IPS DF 4.7 (cell line): ENCODE measurements at regions not wholly inside any gene's neighbourhood (a gene's known extent, or its start where the extent isn't known, plus 50 kb on each side); places are given as distances from the start of the nearest gene placed in this dataset.

Experiments
- DNase-seq: peaks from one replicate; pipeline ENCODE4 v3.0.0-alpha.2; 2013; ENCODE audit warnings: low spot score; ENCODE audit errors: extremely low read depth

- DNase-seq: no peak
Observed at GRCh38 chr13:62019858-62020257, 604.2 kb upstream of the PCDH20 start.

GRCh38 chr13:62014299-62014698 is 598.6 kb upstream of the PCDH20 start:
- no peak for DNase-seq

GRCh38 chr13:62003452-62003851 is 587.8 kb upstream of the PCDH20 start:
- DNase-seq: no peak

- DNase-seq: no peak
Observed at GRCh38 chr13:61994174-61994573, 578.5 kb upstream of the PCDH20 start.

GRCh38 chr13:61989978-61990377 is 574.3 kb upstream of the PCDH20 start:
- DNase-seq: no peak

- DNase-seq: no peak
Observed at GRCh38 chr13:61988810-61989209, 573.2 kb upstream of the PCDH20 start.

GRCh38 chr13:61975001-61975400 is 559.4 kb upstream of the PCDH20 start:
- DNase-seq: no peak

GRCh38 chr13:61965756-61966155 is 550.1 kb upstream of the PCDH20 start:
- no peak for DNase-seq

- no peak for DNase-seq
Observed at GRCh38 chr13:61960981-61961380, 545.3 kb upstream of the PCDH20 start.

- DNase-seq: peak; percentile 44
Observed at GRCh38 chr13:61954092-61954491, 538.4 kb upstream of the PCDH20 start.

- no peak for DNase-seq
Observed at GRCh38 chr13:61950828-61951227, 535.2 kb upstream of the PCDH20 start.

- DNase-seq: no peak
Observed at GRCh38 chr13:61944329-61944929, 528.8 kb upstream of the PCDH20 start.

GRCh38 chr13:61935710-61936109 is 520.1 kb upstream of the PCDH20 start:
- no peak for DNase-seq

- DNase-seq: no peak
Observed at GRCh38 chr13:61927648-61928047, 512.0 kb upstream of the PCDH20 start.

- no peak for DNase-seq
Observed at GRCh38 chr13:61918841-61919240, 503.2 kb upstream of the PCDH20 start.

GRCh38 chr13:61916483-61916882 is 500.8 kb upstream of the PCDH20 start:
- no peak for DNase-seq

- DNase-seq: no peak
Observed at GRCh38 chr13:61913183-61913582, 497.5 kb upstream of the PCDH20 start.

GRCh38 chr13:61908906-61909615 is 493.4 kb upstream of the PCDH20 start:
- DNase-seq: no peak

GRCh38 chr13:61905054-61905453 is 489.4 kb upstream of the PCDH20 start:
- DNase-seq: no peak

GRCh38 chr13:61901946-61902541 is 486.4 kb upstream of the PCDH20 start:
- no peak for DNase-seq

GRCh38 chr13:61900033-61900432 is 484.4 kb upstream of the PCDH20 start:
- DNase-seq: peak; percentile 16

- DNase-seq: no peak
Observed at GRCh38 chr13:61898207-61898606, 482.6 kb upstream of the PCDH20 start.

GRCh38 chr13:61891401-61891800 is 475.8 kb upstream of the PCDH20 start:
- no peak for DNase-seq
